ENCODE measurements at regions not wholly inside any gene's neighbourhood (a gene's known extent, or its start where the extent isn't known, plus 50 kb on each side); places are given as distances from the start of the nearest gene placed in this dataset.

- TF ChIP-seq, protein P1, sequence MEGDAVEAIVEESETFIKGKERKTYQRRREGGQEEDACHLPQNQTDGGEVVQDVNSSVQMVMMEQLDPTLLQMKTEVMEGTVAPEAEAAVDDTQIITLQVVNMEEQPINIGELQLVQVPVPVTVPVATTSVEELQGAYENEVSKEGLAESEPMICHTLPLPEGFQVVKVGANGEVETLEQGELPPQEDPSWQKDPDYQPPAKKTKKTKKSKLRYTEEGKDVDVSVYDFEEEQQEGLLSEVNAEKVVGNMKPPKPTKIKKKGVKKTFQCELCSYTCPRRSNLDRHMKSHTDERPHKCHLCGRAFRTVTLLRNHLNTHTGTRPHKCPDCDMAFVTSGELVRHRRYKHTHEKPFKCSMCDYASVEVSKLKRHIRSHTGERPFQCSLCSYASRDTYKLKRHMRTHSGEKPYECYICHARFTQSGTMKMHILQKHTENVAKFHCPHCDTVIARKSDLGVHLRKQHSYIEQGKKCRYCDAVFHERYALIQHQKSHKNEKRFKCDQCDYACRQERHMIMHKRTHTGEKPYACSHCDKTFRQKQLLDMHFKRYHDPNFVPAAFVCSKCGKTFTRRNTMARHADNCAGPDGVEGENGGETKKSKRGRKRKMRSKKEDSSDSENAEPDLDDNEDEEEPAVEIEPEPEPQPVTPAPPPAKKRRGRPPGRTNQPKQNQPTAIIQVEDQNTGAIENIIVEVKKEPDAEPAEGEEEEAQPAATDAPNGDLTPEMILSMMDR (IDR thresholded peaks at IDR 0.05; ENCODE audit: low read depth, low read length, poor library complexity, severe bottlenecking), result no peak
- TF ChIP-seq EZH2phosphoT487 (IDR thresholded peaks at IDR 0.05; ENCODE audit: borderline replicate concordance, low read length), result no peak
Measured at GRCh38 chr7:156579566-156579965, 61.0 kb upstream of the RNF32 start.

Measured in DOHH2 (cell line).